HEK293 (cell line): ENCODE measurements at regions not wholly inside any gene's neighbourhood (a gene's known extent, or its start where the extent isn't known, plus 50 kb on each side); places are given as distances from the start of the nearest gene placed in this dataset.

Experiments
- CTCF ChIA-PET: fragments of 350-600 bp; formaldehyde crosslinking; extraction: SDS; loops from one replicate; lab custom pipeline; 2021; ENCODE audit warnings: antibody characterized with exemption; lab: Yijun Ruan, JAX
- POLR2A ChIA-PET: fragments of 300-600 bp; formaldehyde crosslinking; extraction: SDS; loops from one replicate; lab custom pipeline; 2020; ENCODE audit warnings: antibody characterized with exemption, inconsistent platforms; lab: Yijun Ruan, JAX
- H3K27ac ChIP-seq: fragments of 200-500 bp; sonication (Bioruptor generic); 2 replicates; pipeline ENCODE4 v1.5.1; 2014; ENCODE audit warnings: low read depth, low read length, control low read depth, inconsistent platforms; ENCODE audit errors: extremely low read depth
- H3K36me3 ChIP-seq, 2 experiments: fragments of 200-500 bp in 1 of 2; sonication (Bioruptor generic) in 1 of 2; 1 replicate in 1 of 2; 2 replicates in 1 of 2; pipeline ENCODE4 v1.5.1; 2014 to 2017; ENCODE audit warnings: inconsistent platforms in 2 of 2, low read length in 2 of 2; ENCODE audit not compliant: control insufficient read depth in 2 of 2, insufficient read depth in 1 of 2
- H3K4me1 ChIP-seq: fragments of 200-500 bp; sonication (Bioruptor generic); 2 replicates; pipeline ENCODE4 v1.5.1; 2014; ENCODE audit warnings: mild to moderate bottlenecking, low read length, inconsistent platforms; ENCODE audit not compliant: control insufficient read depth, insufficient read depth
- H3K4me3 ChIP-seq: 2 replicates; pipeline ENCODE4 v1.5.1; 2011; ENCODE audit warnings: low read depth, mild to moderate bottlenecking, control low read depth, low read length, moderate library complexity
- H3K9me3 ChIP-seq: fragments of 200-500 bp; sonication (Bioruptor generic); 2 replicates; pipeline ENCODE4 v1.5.1; 2014; ENCODE audit warnings: low read depth, low read length, inconsistent platforms; ENCODE audit not compliant: control insufficient read depth, insufficient read depth
- GLIS1 ChIP-seq: fragments of 450-650 bp; formaldehyde crosslinking; IDR thresholded peaks from 2 replicates; pipeline ENCODE4 v1.5.1; 2016; ENCODE audit warnings: missing biosample characterization, missing genetic modification characterization
- MEIS1 ChIP-seq: sonication (generic); formaldehyde crosslinking; IDR thresholded peaks from 2 replicates; pipeline ENCODE4 v1.8.1; 2022; ENCODE audit warnings: missing genetic modification reagents, mild to moderate bottlenecking, borderline replicate concordance
- YY2 ChIP-seq: fragments of 450-650 bp; formaldehyde crosslinking; IDR thresholded peaks from 2 replicates; pipeline ENCODE4 v1.5.1; 2016; ENCODE audit warnings: missing biosample characterization, missing genetic modification characterization
- ZIC2 ChIP-seq: fragments of 450-650 bp; formaldehyde crosslinking; IDR thresholded peaks from 2 replicates; pipeline ENCODE4 v1.5.1; 2016; ENCODE audit warnings: missing biosample characterization, missing genetic modification characterization
- ZNF211 ChIP-seq: fragments of 450-650 bp; formaldehyde crosslinking; IDR thresholded peaks from 2 replicates; pipeline ENCODE4 v1.5.1; 2016; ENCODE audit warnings: low read depth, missing biosample characterization, missing genetic modification characterization
- ZNF23 ChIP-seq: fragments of 450-650 bp; formaldehyde crosslinking; IDR thresholded peaks from 2 replicates; pipeline ENCODE4 v1.5.1; 2016; ENCODE audit warnings: missing biosample characterization, missing genetic modification characterization, borderline replicate concordance
- ZNF404 ChIP-seq: fragments of 450-650 bp; formaldehyde crosslinking; IDR thresholded peaks from 2 replicates; pipeline ENCODE4 v1.5.1; 2017; ENCODE audit warnings: missing biosample characterization, missing genetic modification characterization
- ZNF621 ChIP-seq: fragments of 450-650 bp; formaldehyde crosslinking; IDR thresholded peaks from 2 replicates; pipeline ENCODE4 v1.5.1; 2017; ENCODE audit warnings: missing biosample characterization, missing genetic modification characterization
- ZNF626 ChIP-seq: fragments of 450-650 bp; sonication (Bioruptor Pico); formaldehyde crosslinking; IDR thresholded peaks from 2 replicates; pipeline ENCODE4 v1.5.1; 2018; ENCODE audit warnings: missing biosample characterization, missing genetic modification characterization, inconsistent platforms
- ZNF670 ChIP-seq: fragments of 450-650 bp; formaldehyde crosslinking; IDR thresholded peaks from 2 replicates; pipeline ENCODE4 v1.5.1; 2016; ENCODE audit warnings: missing biosample characterization, missing genetic modification characterization, low read depth
- ZNF768 ChIP-seq: fragments of 450-650 bp; formaldehyde crosslinking; IDR thresholded peaks from 2 replicates; pipeline ENCODE4 v1.5.1; 2018; ENCODE audit warnings: missing biosample characterization, mild to moderate bottlenecking, missing genetic modification characterization
- TF ChIP-seq, protein P1 (sequence below): fragments of 450-650 bp; formaldehyde crosslinking; IDR thresholded peaks from 2 replicates; pipeline ENCODE4; 2016; ENCODE audit warnings: missing biosample characterization, missing genetic modification characterization
- TF ChIP-seq, protein P2 (sequence below): fragments of 450-650 bp; formaldehyde crosslinking; IDR thresholded peaks from 2 replicates; pipeline ENCODE4 v1.5.1; 2016; ENCODE audit warnings: missing biosample characterization, missing genetic modification characterization
- TF ChIP-seq, protein P3 (sequence below): fragments of 450-650 bp; formaldehyde crosslinking; IDR thresholded peaks from 2 replicates; pipeline ENCODE4 v1.5.1; 2016; ENCODE audit warnings: missing biosample characterization, missing genetic modification characterization
- TF ChIP-seq, protein P4 (sequence below): fragments of 450-650 bp; formaldehyde crosslinking; IDR thresholded peaks from 2 replicates; pipeline ENCODE4 v1.5.1; 2016; ENCODE audit warnings: missing biosample characterization, missing genetic modification characterization
- TF ChIP-seq, protein P5 (sequence below): fragments of 450-650 bp; formaldehyde crosslinking; IDR thresholded peaks from 2 replicates; pipeline ENCODE4 v1.5.1; 2016; ENCODE audit warnings: missing biosample characterization, missing genetic modification characterization, borderline replicate concordance

DNA sequence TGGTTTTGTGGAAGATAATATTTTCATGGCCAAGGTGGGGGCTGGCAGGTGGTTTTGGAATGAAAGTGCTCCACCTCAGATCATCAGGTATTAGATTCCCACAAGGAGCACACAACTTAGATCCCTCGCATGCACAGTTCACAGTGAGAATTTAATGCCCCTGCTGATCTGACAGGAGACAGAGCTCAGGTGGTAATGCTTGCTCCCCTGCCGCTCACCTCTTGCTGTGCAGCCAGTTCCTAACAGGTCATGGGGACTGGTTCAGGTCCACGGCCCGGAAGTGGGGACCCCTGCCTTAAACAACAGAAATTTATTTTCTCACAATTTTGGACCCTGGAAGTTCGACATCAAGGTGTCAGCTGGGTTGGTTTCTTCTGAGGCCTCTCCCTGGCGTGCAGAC is 668.7 kb upstream of the ZNF608 start:
- Histone ChIP-seq H3K9me3 (no peaks in the 10 kb centered on the region), H3K4me1 (peaks cover 30% of the 10 kb centered on the region), H3K27ac (no peak overlapping the region), H3K4me3 (no peak overlapping the region), H3K36me3 (no peaks in the 10 kb centered on the region)
- POLR2A ChIA-PET = no interaction called here
- CTCF ChIA-PET = interaction anchor here (0.7 kb wide), 1 partner anchor 27 kb away, joined by 3 read pairs; no protein-coding TSS in a partner anchor
- TF ChIP-seq, protein P1, sequence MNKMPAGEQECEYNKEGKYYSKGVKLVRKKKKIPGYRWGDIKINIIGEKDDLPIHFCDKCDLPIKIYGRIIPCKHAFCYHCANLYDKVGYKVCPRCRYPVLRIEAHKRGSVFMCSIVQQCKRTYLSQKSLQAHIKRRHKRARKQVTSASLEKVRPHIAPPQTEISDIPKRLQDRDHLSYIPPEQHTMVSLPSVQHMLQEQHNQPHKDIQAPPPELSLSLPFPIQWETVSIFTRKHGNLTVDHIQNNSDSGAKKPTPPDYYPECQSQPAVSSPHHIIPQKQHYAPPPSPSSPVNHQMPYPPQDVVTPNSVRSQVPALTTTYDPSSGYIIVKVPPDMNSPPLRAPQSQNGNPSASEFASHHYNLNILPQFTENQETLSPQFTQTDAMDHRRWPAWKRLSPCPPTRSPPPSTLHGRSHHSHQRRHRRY (tag by site-specific recombination) = no peak
- TF ChIP-seq, protein P2, sequence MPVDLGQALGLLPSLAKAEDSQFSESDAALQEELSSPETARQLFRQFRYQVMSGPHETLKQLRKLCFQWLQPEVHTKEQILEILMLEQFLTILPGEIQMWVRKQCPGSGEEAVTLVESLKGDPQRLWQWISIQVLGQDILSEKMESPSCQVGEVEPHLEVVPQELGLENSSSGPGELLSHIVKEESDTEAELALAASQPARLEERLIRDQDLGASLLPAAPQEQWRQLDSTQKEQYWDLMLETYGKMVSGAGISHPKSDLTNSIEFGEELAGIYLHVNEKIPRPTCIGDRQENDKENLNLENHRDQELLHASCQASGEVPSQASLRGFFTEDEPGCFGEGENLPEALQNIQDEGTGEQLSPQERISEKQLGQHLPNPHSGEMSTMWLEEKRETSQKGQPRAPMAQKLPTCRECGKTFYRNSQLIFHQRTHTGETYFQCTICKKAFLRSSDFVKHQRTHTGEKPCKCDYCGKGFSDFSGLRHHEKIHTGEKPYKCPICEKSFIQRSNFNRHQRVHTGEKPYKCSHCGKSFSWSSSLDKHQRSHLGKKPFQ (tag by site-specific recombination) = peak; percentile 56; the same call in 1 of the 2 replicates
- TF ChIP-seq ZNF768 (tag by site-specific recombination) (no peak), ZIC2 (tag by site-specific recombination) (peak; percentile 60), GLIS1 (tag by site-specific recombination) (no peak), MEIS1 (CRISPR knock-in tag) (no peak)

DNA sequence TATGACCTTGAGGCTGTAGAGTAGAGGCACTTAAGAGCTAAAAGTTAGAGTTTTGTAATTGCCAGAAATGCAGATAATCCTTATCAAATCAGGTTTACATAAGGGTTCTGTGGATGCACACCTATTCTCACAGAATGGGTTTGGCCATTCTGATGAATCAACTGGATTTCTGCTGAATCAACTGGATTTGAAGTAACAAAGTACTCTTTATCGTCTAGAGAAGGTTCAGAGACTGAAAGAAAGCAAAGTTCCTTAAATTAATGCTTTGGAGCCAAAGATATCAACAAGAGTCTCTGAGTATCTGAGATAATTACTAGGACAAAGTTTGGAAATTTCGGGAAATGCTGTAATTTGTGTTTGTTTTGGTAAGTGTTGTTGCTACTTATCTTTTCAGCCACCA is 669.6 kb upstream of the ZNF608 start:
- no peak overlapping the region for H3K27ac ChIP-seq
- TF ChIP-seq ZNF626 (tag by site-specific recombination) (no peak), ZNF404 (tag by site-specific recombination) (no peak), ZIC2 (tag by site-specific recombination) (no peak), ZNF670 (no peak), YY2 (tag by site-specific recombination) (no peak), ZNF211 (tag by site-specific recombination) (no peak), ZNF23 (tag by site-specific recombination) (no peak), ZNF621 (no peak)
- TF ChIP-seq, protein P3, sequence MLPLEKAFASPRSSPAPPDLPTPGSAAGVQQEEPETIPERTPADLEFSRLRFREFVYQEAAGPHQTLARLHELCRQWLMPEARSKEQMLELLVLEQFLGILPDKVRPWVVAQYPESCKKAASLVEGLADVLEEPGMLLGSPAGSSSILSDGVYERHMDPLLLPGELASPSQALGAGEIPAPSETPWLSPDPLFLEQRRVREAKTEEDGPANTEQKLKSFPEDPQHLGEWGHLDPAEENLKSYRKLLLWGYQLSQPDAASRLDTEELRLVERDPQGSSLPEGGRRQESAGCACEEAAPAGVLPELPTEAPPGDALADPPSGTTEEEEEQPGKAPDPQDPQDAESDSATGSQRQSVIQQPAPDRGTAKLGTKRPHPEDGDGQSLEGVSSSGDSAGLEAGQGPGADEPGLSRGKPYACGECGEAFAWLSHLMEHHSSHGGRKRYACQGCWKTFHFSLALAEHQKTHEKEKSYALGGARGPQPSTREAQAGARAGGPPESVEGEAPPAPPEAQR (tag by site-specific recombination) = no peak
- TF ChIP-seq, protein P4, sequence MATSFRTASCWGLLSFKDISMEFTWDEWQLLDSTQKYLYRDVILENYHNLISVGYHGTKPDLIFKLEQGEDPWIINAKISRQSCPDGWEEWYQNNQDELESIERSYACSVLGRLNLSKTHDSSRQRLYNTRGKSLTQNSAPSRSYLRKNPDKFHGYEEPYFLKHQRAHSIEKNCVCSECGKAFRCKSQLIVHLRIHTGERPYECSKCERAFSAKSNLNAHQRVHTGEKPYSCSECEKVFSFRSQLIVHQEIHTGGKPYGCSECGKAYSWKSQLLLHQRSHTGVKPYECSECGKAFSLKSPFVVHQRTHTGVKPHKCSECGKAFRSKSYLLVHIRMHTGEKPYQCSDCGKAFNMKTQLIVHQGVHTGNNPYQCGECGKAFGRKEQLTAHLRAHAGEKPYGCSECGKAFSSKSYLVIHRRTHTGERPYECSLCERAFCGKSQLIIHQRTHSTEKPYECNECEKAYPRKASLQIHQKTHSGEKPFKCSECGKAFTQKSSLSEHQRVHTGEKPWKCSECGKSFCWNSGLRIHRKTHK (tag by site-specific recombination) = no peak
- TF ChIP-seq, protein P5, sequence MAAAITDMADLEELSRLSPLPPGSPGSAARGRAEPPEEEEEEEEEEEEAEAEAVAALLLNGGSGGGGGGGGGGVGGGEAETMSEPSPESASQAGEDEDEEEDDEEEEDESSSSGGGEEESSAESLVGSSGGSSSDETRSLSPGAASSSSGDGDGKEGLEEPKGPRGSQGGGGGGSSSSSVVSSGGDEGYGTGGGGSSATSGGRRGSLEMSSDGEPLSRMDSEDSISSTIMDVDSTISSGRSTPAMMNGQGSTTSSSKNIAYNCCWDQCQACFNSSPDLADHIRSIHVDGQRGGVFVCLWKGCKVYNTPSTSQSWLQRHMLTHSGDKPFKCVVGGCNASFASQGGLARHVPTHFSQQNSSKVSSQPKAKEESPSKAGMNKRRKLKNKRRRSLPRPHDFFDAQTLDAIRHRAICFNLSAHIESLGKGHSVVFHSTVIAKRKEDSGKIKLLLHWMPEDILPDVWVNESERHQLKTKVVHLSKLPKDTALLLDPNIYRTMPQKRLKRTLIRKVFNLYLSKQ (tag by site-specific recombination) = no peak
- POLR2A ChIA-PET = no interaction called here

More for the DNA sequence above, 669.6 kb upstream of the ZNF608 start:
- no peaks in the 10 kb centered on the region for H3K9me3 ChIP-seq
- no peaks in the 10 kb centered on the region for H3K36me3 ChIP-seq
- peaks cover 24% of the 10 kb centered on the region for H3K4me1 ChIP-seq
- CTCF ChIA-PET = no interaction called here
- no peak overlapping the region for H3K4me3 ChIP-seq
